ENCODE measurements at regions not wholly inside any gene's neighbourhood (a gene's known extent, or its start where the extent isn't known, plus 50 kb on each side); places are given as distances from the start of the nearest gene placed in this dataset.

GRCh38 chr1:238006779-238007178, 116.1 kb upstream of the ZP4 start:
- in situ Hi-C loops (cut with MboI; ENCODE audit: low sequenced_read_pairs, unreplicated experiment) = no loop called here
- no peak for DNase-seq (ENCODE audit: low spot score)
- TF ChIP-seq CTCF (IDR thresholded peaks at IDR 0.05; ENCODE audit: borderline replicate concordance, control extremely low read depth, extremely low read depth, insufficient read depth, missing control alignments) = no peak

GRCh38 chr1:238005116-238005515, 114.4 kb upstream of the ZP4 start:
- TF ChIP-seq CTCF (IDR thresholded peaks at IDR 0.05; ENCODE audit: borderline replicate concordance, control extremely low read depth, extremely low read depth, insufficient read depth, missing control alignments) = no peak
- no peak for DNase-seq (ENCODE audit: low spot score)
- in situ Hi-C loops (cut with MboI; ENCODE audit: low sequenced_read_pairs, unreplicated experiment) = no loop called here

GRCh38 chr1:238001818-238002217, 111.1 kb upstream of the ZP4 start:
- DNase-seq (ENCODE audit: low spot score) = no peak
- TF ChIP-seq CTCF (IDR thresholded peaks at IDR 0.05; ENCODE audit: borderline replicate concordance, control extremely low read depth, extremely low read depth, insufficient read depth, missing control alignments) = no peak
- in situ Hi-C loops (cut with MboI; ENCODE audit: low sequenced_read_pairs, unreplicated experiment) = no loop called here

GRCh38 chr1:237999426-238000052, 108.8 kb upstream of the ZP4 start:
- no peak for TF ChIP-seq CTCF (IDR thresholded peaks at IDR 0.05; ENCODE audit: borderline replicate concordance, control extremely low read depth, extremely low read depth, insufficient read depth, missing control alignments)
- in situ Hi-C loops (cut with MboI; ENCODE audit: low sequenced_read_pairs, unreplicated experiment) = no loop called here
- DNase-seq (ENCODE audit: low spot score) = no peak

- no peak for DNase-seq (ENCODE audit: low spot score)
- no peak for TF ChIP-seq CTCF (IDR thresholded peaks at IDR 0.05; ENCODE audit: borderline replicate concordance, control extremely low read depth, extremely low read depth, insufficient read depth, missing control alignments)
- in situ Hi-C loops (cut with MboI; ENCODE audit: low sequenced_read_pairs, unreplicated experiment) = no loop called here
Measured at GRCh38 chr1:237998581-237998980, 107.9 kb upstream of the ZP4 start.

GRCh38 chr1:237983496-237983895, 92.8 kb upstream of the ZP4 start:
- in situ Hi-C loops (cut with MboI; ENCODE audit: low sequenced_read_pairs, unreplicated experiment) = no loop called here
- no peak for TF ChIP-seq CTCF (IDR thresholded peaks at IDR 0.05; ENCODE audit: borderline replicate concordance, control extremely low read depth, extremely low read depth, insufficient read depth, missing control alignments)
- DNase-seq (ENCODE audit: low spot score) = no peak

All from GM13976 (cell line).